NOMO-1 treated with dmso at 0.1 percent for 144 hours (cell line): ENCODE measurements at regions not wholly inside any gene's neighbourhood (a gene's known extent, or its start where the extent isn't known, plus 50 kb on each side); places are given as distances from the start of the nearest gene placed in this dataset.
A peak's percentile ranks its signal among the peaks of the same experiment; 100 is the strongest.

Source experiments
- DNase-seq: peaks from one replicate; lab custom pipeline; 2025; ENCODE audit not compliant: unreplicated experiment; lab: John Stamatoyannopoulos, UW

GRCh38 chr15:62922514-62922913 is 120.0 kb upstream of the TPM1 start:
- no peak for DNase-seq

- DNase-seq, result no peak
These were observed 116.7 kb upstream of the TPM1 start for GRCh38 chr15:62925875-62926274.

GRCh38 chr15:62927196-62927595 is 115.4 kb upstream of the TPM1 start:
- no peak for DNase-seq

GRCh38 chr15:62927836-62928235 is 114.7 kb upstream of the TPM1 start:
- DNase-seq, result no peak

- DNase-seq, result no peak
These were observed 114.1 kb upstream of the TPM1 start for GRCh38 chr15:62928242-62928999.

GRCh38 chr15:62929000-62929357 is 113.6 kb upstream of the TPM1 start:
- DNase-seq, result no peak

GRCh38 chr15:62931650-62932049 is 110.9 kb upstream of the TPM1 start:
- peak; percentile 45 for DNase-seq

- no peak for DNase-seq
These were observed 110.1 kb upstream of the TPM1 start for GRCh38 chr15:62932436-62932835.

- DNase-seq, result no peak
These were observed 109.2 kb upstream of the TPM1 start for GRCh38 chr15:62933386-62933785.

- DNase-seq, result no peak
These were observed 108.1 kb upstream of the TPM1 start for GRCh38 chr15:62934236-62934971.

- no peak for DNase-seq
These were observed 107.1 kb upstream of the TPM1 start for GRCh38 chr15:62935300-62936081.

GRCh38 chr15:62938825-62939224 is 103.7 kb upstream of the TPM1 start:
- no peak for DNase-seq

- no peak for DNase-seq
These were observed 102.3 kb upstream of the TPM1 start for GRCh38 chr15:62940093-62940754.

- peak; percentile 81 for DNase-seq
These were observed 101.7 kb upstream of the TPM1 start for GRCh38 chr15:62940755-62941361.

- no peak for DNase-seq
These were observed 100.8 kb upstream of the TPM1 start for GRCh38 chr15:62941699-62942098.

- DNase-seq, result no peak
These were observed 100.1 kb upstream of the TPM1 start for GRCh38 chr15:62942428-62942827.

GRCh38 chr15:62945063-62945462 is 97.5 kb upstream of the TPM1 start:
- DNase-seq, result no peak

- peak; percentile 63 for DNase-seq
These were observed 96.8 kb upstream of the TPM1 start for GRCh38 chr15:62945760-62946159.

GRCh38 chr15:62946940-62947339 is 95.6 kb upstream of the TPM1 start:
- no peak for DNase-seq

- no peak for DNase-seq
These were observed 92.0 kb upstream of the TPM1 start for GRCh38 chr15:62950462-62950931.

- no peak for DNase-seq
These were observed 91.1 kb upstream of the TPM1 start for GRCh38 chr15:62951481-62951880.
